CD14-positive monocyte (primary cell): ENCODE measurements at regions not wholly inside any gene's neighbourhood (a gene's known extent, or its start where the extent isn't known, plus 50 kb on each side); places are given as distances from the start of the nearest gene placed in this dataset.

Experiments
- DNase-seq, 3 donors: peaks; one replicate each; pipeline ENCODE4 v3.0.0-alpha.2; 2011 to 2022
- H2AFZ ChIP-seq: 2 replicates; pipeline ENCODE4 v1.6.0; 2012; ENCODE audit warnings: mild to moderate bottlenecking, low read depth, low read length, inconsistent platforms; ENCODE audit not compliant: insufficient read depth, poor library complexity, severe bottlenecking
- H3K27ac ChIP-seq, 2 donors: 1 replicate in 1 of 2; 2 replicates in 1 of 2; pipeline ENCODE4 v1.5.1; 2012 to 2013; ENCODE audit warnings: low read length in 2 of 2, control low read depth in 1 of 2, inconsistent platforms in 1 of 2, low read depth in 1 of 2, mild to moderate bottlenecking in 1 of 2
- H3K27me3 ChIP-seq, 2 donors: one replicate each; pipeline versions ENCODE4 v1.6.0 to v1.6.1; 2011 to 2013; ENCODE audit warnings: low read length in 2 of 2; ENCODE audit not compliant: control insufficient read depth in 2 of 2, insufficient read depth in 2 of 2
- H3K36me3 ChIP-seq, 2 donors: replicated peaks in 1 of 2; 1 replicate in 1 of 2; 2 replicates in 1 of 2; pipeline versions ENCODE4 v1.5.1 to v1.6.1; 2012 to 2013; ENCODE audit warnings: low read length in 2 of 2, control low read depth in 1 of 2, inconsistent platforms in 1 of 2, mild to moderate bottlenecking in 1 of 2; ENCODE audit not compliant: insufficient read depth in 2 of 2, control insufficient read depth in 1 of 2
- H3K4me1 ChIP-seq, 2 donors: 1 replicate in 1 of 2; 2 replicates in 1 of 2; pipeline versions ENCODE4 v1.5.1 to v1.6.1; 2012 to 2013; ENCODE audit warnings: low read length in 2 of 2, control low read depth in 1 of 2, inconsistent platforms in 1 of 2, mild to moderate bottlenecking in 1 of 2, moderate library complexity in 1 of 2; ENCODE audit not compliant: insufficient read depth in 2 of 2, control insufficient read depth in 1 of 2
- H3K4me2 ChIP-seq: replicated peaks from 2 replicates; pipeline ENCODE3; 2012; ENCODE audit warnings: low read length, moderate library complexity, mild to moderate bottlenecking; ENCODE audit not compliant: poor library complexity, severe bottlenecking; ENCODE audit errors: extremely low read depth
- H3K4me3 ChIP-seq, 3 experiments: fragments of 200-600 bp in 1 of 3; sonication (generic) in 1 of 3; replicated peaks in 1 of 3; 1 replicate in 2 of 3; 2 replicates in 1 of 3; pipeline ENCODE4 v1.5.1; 2011 to 2013; ENCODE audit warnings: low read length in 3 of 3, mild to moderate bottlenecking in 3 of 3, control low read depth in 2 of 3, low read depth in 2 of 3, inconsistent platforms in 1 of 3, moderate library complexity in 1 of 3
- H3K79me2 ChIP-seq: 2 replicates; pipeline ENCODE4 v1.6.0; 2012; ENCODE audit warnings: mild to moderate bottlenecking, control low read depth, inconsistent platforms, low read length, moderate library complexity; ENCODE audit not compliant: insufficient read depth
- H3K9ac ChIP-seq: 2 replicates; pipeline ENCODE4 v1.6.0; 2017; ENCODE audit warnings: low read length, mild to moderate bottlenecking; ENCODE audit not compliant: insufficient read depth, poor library complexity, severe bottlenecking
- H3K9me3 ChIP-seq, 2 donors: replicated peaks in 1 of 2; 1 replicate in 1 of 2; 2 replicates in 1 of 2; pipeline versions ENCODE4 v1.5.1 to v1.6.1; 2012 to 2013; ENCODE audit warnings: low read length in 2 of 2, control low read depth in 1 of 2; ENCODE audit not compliant: control insufficient read depth in 1 of 2, insufficient read depth in 1 of 2
- H4K20me1 ChIP-seq: 2 replicates; pipeline ENCODE4 v1.6.0; 2012; ENCODE audit warnings: mild to moderate bottlenecking, low read length, control low read depth, moderate library complexity; ENCODE audit not compliant: insufficient read depth
- H3K27ac Mint-ChIP-seq, 7 donors: one replicate each; pipeline ENCODE4 v1.8.0; 2020; ENCODE audit warnings: mild to moderate bottlenecking in 7 of 7, mixed read lengths in 7 of 7, moderate library complexity in 6 of 7, inconsistent platforms in 2 of 7
- H3K27me3 Mint-ChIP-seq, 3 donors: one replicate each; pipeline ENCODE4 v1.8.0; 2021 to 2022; ENCODE audit warnings: low read depth in 3 of 3, mild to moderate bottlenecking in 3 of 3, mixed read lengths in 3 of 3, moderate library complexity in 3 of 3, inconsistent platforms in 1 of 3
- H3K36me3 Mint-ChIP-seq, 2 donors: one replicate each; pipeline ENCODE4 v1.8.0; 2020; ENCODE audit warnings: mixed read lengths in 2 of 2, inconsistent platforms in 1 of 2, mild to moderate bottlenecking in 1 of 2
- H3K4me1 Mint-ChIP-seq: one replicate; pipeline ENCODE4 v1.8.0; 2020; ENCODE audit warnings: mild to moderate bottlenecking, mixed read lengths
- H3K4me3 Mint-ChIP-seq, 2 donors: one replicate each; pipeline ENCODE4 v1.8.0; 2020; ENCODE audit warnings: mild to moderate bottlenecking in 2 of 2, mixed read lengths in 2 of 2, moderate library complexity in 1 of 2
- H3K9me3 Mint-ChIP-seq, 7 donors: one replicate each; pipeline ENCODE4 v1.8.0; 2020 to 2022; ENCODE audit warnings: mixed read lengths in 7 of 7, mild to moderate bottlenecking in 6 of 7, moderate library complexity in 6 of 7, inconsistent platforms in 2 of 7
- CTCF ChIP-seq: fragments of 200-600 bp; IDR thresholded peaks from one replicate; pipeline ENCODE4 v1.8.0; 2022; ENCODE audit warnings: antibody characterized with exemption, mild to moderate bottlenecking
- WGBS: methylation state at CpG from one replicate; pipeline ENCODE4 v1.1.5; 2013; ENCODE audit warnings: missing lambda C conversion rate; ENCODE audit not compliant: insufficient coverage; 5-methylcytosine and 5-hydroxymethylcytosine counted together
- intact Hi-C, 2 donors: fragments of 100-400 bp; cut with micrococcal nuclease; formaldehyde crosslinking; loops; one replicate each; pipeline versions ENCODE4 v1.15.0 to v1.15.1; 2023

- Histone ChIP-seq H3K4me1 (no peaks in the 10 kb centered on the region), H3K4me2 (no peak overlapping the region), H3K27me3 (no peaks in the 10 kb centered on the region), H2AFZ (no peak overlapping the region), H3K27ac (no peak overlapping the region), H3K79me2 (no peaks in the 10 kb centered on the region), H3K9ac (no peak overlapping the region), H4K20me1 (no peaks in the 10 kb centered on the region), H3K4me3 (no peak overlapping the region), H3K36me3 (no peaks in the 10 kb centered on the region), H3K9me3 (no peaks in the 10 kb centered on the region)
- TF ChIP-seq CTCF: no peak
- no peak overlapping the region for H3K27ac Mint-ChIP-seq
- intact Hi-C loops: no loop called here
- H3K27me3 Mint-ChIP-seq: peaks cover 3 to 4% (median 3%) of the 10 kb centered on the region in 3 donors
- no peaks in the 10 kb centered on the region for H3K36me3 Mint-ChIP-seq
- H3K9me3 Mint-ChIP-seq: peaks cover 0 to 4% (median 0%) of the 10 kb centered on the region in 7 donors
- DNase-seq: no peak
- WGBS: 96% methylated on average over 12 of the region's 20 CpGs
- H3K4me3 Mint-ChIP-seq: no peak overlapping the region
- H3K4me1 Mint-ChIP-seq: peaks cover 8% of the 10 kb centered on the region
Observed at GRCh38 chr3:13219077-13219901, 146.1 kb upstream of the IQSEC1 start.

- H3K4me1 ChIP-seq: no peaks in the 10 kb centered on the region
- no peak overlapping the region for H3K4me2 ChIP-seq
- no peak for TF ChIP-seq CTCF
- no peaks in the 10 kb centered on the region for H4K20me1 ChIP-seq
- Mint-ChIP-seq H3K9me3 (peaks cover 0 to 1% (median 0%) of the 10 kb centered on the region in 7 donors), H3K4me3 (no peak overlapping the region), H3K27me3 (peaks cover 0 to 3% (median 2%) of the 10 kb centered on the region in 3 donors), H3K36me3 (no peaks in the 10 kb centered on the region), H3K4me1 (peaks cover 3% of the 10 kb centered on the region), H3K27ac (no peak overlapping the region)
- no peak overlapping the region for H2AFZ ChIP-seq
- intact Hi-C loops: no loop called here
- no peak overlapping the region for H3K4me3 ChIP-seq
- H3K27me3 ChIP-seq: no peaks in the 10 kb centered on the region
- no peaks in the 10 kb centered on the region for H3K9me3 ChIP-seq
- no peak overlapping the region for H3K27ac ChIP-seq
- no peaks in the 10 kb centered on the region for H3K36me3 ChIP-seq
- H3K79me2 ChIP-seq: no peaks in the 10 kb centered on the region
- WGBS: 88% methylated on average over 2 of the region's 4 CpGs
- DNase-seq: no peak
- H3K9ac ChIP-seq: no peak overlapping the region
Observed at GRCh38 chr3:13218541-13218908, 145.3 kb upstream of the IQSEC1 start.
